MCF 10A (cell line): ENCODE measurements at regions not wholly inside any gene's neighbourhood (a gene's known extent, or its start where the extent isn't known, plus 50 kb on each side); places are given as distances from the start of the nearest gene placed in this dataset.

ENCODE experiments used
- BruUV-seq: library from RNA; stranded (reverse); fragments of 400-500 nt; replicated peaks from 2 replicates; lab custom pipeline; 2021; lab: Mats Ljungman, UMichigan
- CTCF ChIA-PET: fragments of 300-600 bp; sonication (Branson Sonifier 250); formaldehyde crosslinking; extraction: SDS; loops from one replicate; lab custom pipeline; 2021; ENCODE audit warnings: antibody characterized with exemption, inconsistent platforms; lab: Yijun Ruan, JAX
- POLR2A ChIA-PET: fragments of 300-600, 350-650 bp; sonication (Branson Sonifier 250); formaldehyde crosslinking; extraction: SDS; loops from one replicate; lab custom pipeline; 2020; ENCODE audit warnings: antibody characterized with exemption, inconsistent platforms; lab: Yijun Ruan, JAX
- DNase-seq: peaks from one replicate; pipeline ENCODE4 v3.0.0-alpha.2; 2018; ENCODE audit not compliant: unreplicated experiment
- H3K27ac Mint-ChIP-seq: one replicate; pipeline ENCODE4 v1.8.0; 2022; ENCODE audit warnings: mild to moderate bottlenecking, low read depth, mixed read lengths; ENCODE audit not compliant: unreplicated experiment
- H3K27me3 Mint-ChIP-seq: one replicate; pipeline ENCODE4 v1.8.0; 2022; ENCODE audit warnings: mixed read lengths; ENCODE audit not compliant: insufficient read depth, unreplicated experiment
- H3K36me3 Mint-ChIP-seq: one replicate; pipeline ENCODE4 v1.8.0; 2022; ENCODE audit warnings: mild to moderate bottlenecking, moderate library complexity, mixed read lengths; ENCODE audit not compliant: insufficient read depth, unreplicated experiment
- H3K4me1 Mint-ChIP-seq: one replicate; pipeline ENCODE4 v1.8.0; 2022; ENCODE audit warnings: mixed read lengths; ENCODE audit not compliant: insufficient read depth, unreplicated experiment
- H3K4me3 Mint-ChIP-seq: one replicate; pipeline ENCODE4 v1.8.0; 2022; ENCODE audit warnings: mild to moderate bottlenecking, moderate library complexity, mixed read lengths; ENCODE audit not compliant: unreplicated experiment
- H3K9me3 Mint-ChIP-seq: one replicate; pipeline ENCODE4 v1.8.0; 2022; ENCODE audit warnings: mixed read lengths; ENCODE audit not compliant: unreplicated experiment
- CTCF ChIP-seq: fragments of 200-600 bp; IDR thresholded peaks from one replicate; pipeline ENCODE4 v1.8.0; 2022; ENCODE audit warnings: antibody characterized with exemption, mild to moderate bottlenecking; ENCODE audit not compliant: unreplicated experiment
- intact Hi-C: fragments of 100-400 bp; cut with micrococcal nuclease; formaldehyde crosslinking; loops from 2 replicates; pipeline ENCODE4 v1.14.1; 2022

GRCh38 chr3:117282566-117282965, 573.0 kb downstream of the TUSC7 start:
- DNase-seq = no peak
- Mint-ChIP-seq H3K27me3 (peaks cover 88% of the 10 kb centered on the region), H3K4me3 (no peak overlapping the region), H3K9me3 (no peaks in the 10 kb centered on the region), H3K4me1 (peaks cover 5% of the 10 kb centered on the region), H3K36me3 (no peaks in the 10 kb centered on the region), H3K27ac (no peak overlapping the region)
- TF ChIP-seq CTCF = no peak
- ChIA-PET CTCF (no interaction called here), POLR2A (no interaction called here)
- BruUV-seq = no TSS peak
- intact Hi-C loops = no loop called here

- POLR2A ChIA-PET = no interaction called here
- intact Hi-C loops = no loop called here
These were observed 576.2 kb downstream of the TUSC7 start for GRCh38 chr3:117285737-117286136.

GRCh38 chr3:117286488-117286887, 576.9 kb downstream of the TUSC7 start:
- H3K9me3 Mint-ChIP-seq = no peaks in the 10 kb centered on the region
- TF ChIP-seq CTCF = no peak
- H3K27me3 Mint-ChIP-seq = peaks cover 88% of the 10 kb centered on the region
- H3K27ac Mint-ChIP-seq = no peak overlapping the region
- intact Hi-C loops = no loop called here
- CTCF ChIA-PET = no interaction called here
- H3K4me3 Mint-ChIP-seq = no peak overlapping the region
- H3K36me3 Mint-ChIP-seq = no peaks in the 10 kb centered on the region
- DNase-seq = no peak
- H3K4me1 Mint-ChIP-seq = no peaks in the 10 kb centered on the region
- BruUV-seq = no TSS peak
- POLR2A ChIA-PET = no interaction called here

More at GRCh38 chr3:117285737-117286136, 576.2 kb downstream of the TUSC7 start:
- H3K27ac Mint-ChIP-seq = no peak overlapping the region
- H3K27me3 Mint-ChIP-seq = peaks cover 88% of the 10 kb centered on the region
- no peaks in the 10 kb centered on the region for H3K4me1 Mint-ChIP-seq
- TF ChIP-seq CTCF = no peak
- H3K4me3 Mint-ChIP-seq = no peak overlapping the region
- no TSS peak for BruUV-seq
- no peak for DNase-seq
- CTCF ChIA-PET = interaction anchor here (0.5 kb wide), 1 partner anchor 516 kb away, joined by 3 read pairs; no protein-coding TSS in a partner anchor
- H3K9me3 Mint-ChIP-seq = no peaks in the 10 kb centered on the region
- H3K36me3 Mint-ChIP-seq = no peaks in the 10 kb centered on the region

DNA sequence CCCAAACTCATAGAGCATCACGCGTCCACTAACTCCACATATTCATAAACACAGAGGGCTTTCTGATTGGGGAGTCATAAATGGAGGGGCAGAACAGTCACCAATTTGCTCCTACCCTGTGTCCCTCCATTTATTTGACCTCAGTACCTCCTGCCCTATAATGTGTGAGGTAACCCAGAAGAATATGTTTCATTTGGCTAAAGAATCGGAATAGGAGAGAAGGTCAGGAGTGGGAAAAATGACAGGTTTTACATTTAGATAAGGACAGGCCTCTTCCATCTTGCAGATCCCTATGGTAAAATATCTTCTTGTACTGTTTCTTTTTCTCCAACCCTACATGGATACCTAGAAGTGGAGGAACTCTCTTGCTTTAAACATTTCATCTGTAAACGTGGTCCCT, 578.0 kb downstream of the TUSC7 start:
- no peak overlapping the region for H3K27ac Mint-ChIP-seq
- ChIA-PET POLR2A (no interaction called here), CTCF (no interaction called here)
- H3K36me3 Mint-ChIP-seq = no peaks in the 10 kb centered on the region
- no peak for DNase-seq
- TF ChIP-seq CTCF = no peak
- H3K4me3 Mint-ChIP-seq = no peak overlapping the region
- no TSS peak for BruUV-seq
- peaks cover 88% of the 10 kb centered on the region for H3K27me3 Mint-ChIP-seq
- intact Hi-C loops = no loop called here
- H3K4me1 Mint-ChIP-seq = no peaks in the 10 kb centered on the region
- H3K9me3 Mint-ChIP-seq = no peaks in the 10 kb centered on the region
